Limb (tissue), 2 donors: ENCODE measurements at regions not wholly inside any gene's neighbourhood (a gene's known extent, or its start where the extent isn't known, plus 50 kb on each side); places are given as distances from the start of the nearest gene placed in this dataset.
"Not testable (repeated sequence)": the region's sequence is repeated elsewhere in the genome, so short reads cannot be mapped to it uniquely, and the experiment has no call there.

ENCODE experiments used
- DNase-seq, 2 donors: peaks; one replicate each; pipeline ENCODE4 v3.0.0-alpha.2; 2016; ENCODE audit errors: extremely low spot score in 2 of 2

- no peak for DNase-seq
These were observed 50.7 kb upstream of the VPREB1 start for GRCh38 chr22:22193923-22194322.

- DNase-seq, result not testable (repeated sequence)
These were observed 51.1 kb upstream of the VPREB1 start for GRCh38 chr22:22193462-22193861.

DNA sequence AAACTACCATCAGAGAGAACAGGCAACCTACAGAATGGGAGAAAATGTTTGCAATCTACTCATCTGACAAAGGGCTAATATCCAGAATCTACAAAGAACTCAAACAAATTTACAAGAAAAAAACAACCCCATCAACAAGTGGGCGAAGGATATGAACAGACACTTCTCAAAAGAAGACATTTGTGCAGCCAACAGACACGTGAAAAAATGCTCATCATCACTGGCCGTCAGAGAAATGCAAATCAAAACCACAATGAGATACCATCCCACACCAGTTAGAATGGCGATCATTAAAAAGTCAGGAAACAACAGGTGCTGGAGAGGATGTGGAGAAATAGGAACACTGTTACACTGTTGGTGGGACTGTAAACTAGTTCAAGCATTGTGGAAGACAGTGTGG lies 51.6 kb upstream of the VPREB1 start:
- not testable (repeated sequence) for DNase-seq

- DNase-seq, result not testable (repeated sequence)
These were observed 54.8 kb upstream of the VPREB1 start for GRCh38 chr22:22189796-22190195.

- DNase-seq, result not testable (repeated sequence)
These were observed 56.7 kb upstream of the VPREB1 start for GRCh38 chr22:22187863-22188262.

GRCh38 chr22:22187299-22187698 lies 57.3 kb upstream of the VPREB1 start:
- no peak for DNase-seq

DNA sequence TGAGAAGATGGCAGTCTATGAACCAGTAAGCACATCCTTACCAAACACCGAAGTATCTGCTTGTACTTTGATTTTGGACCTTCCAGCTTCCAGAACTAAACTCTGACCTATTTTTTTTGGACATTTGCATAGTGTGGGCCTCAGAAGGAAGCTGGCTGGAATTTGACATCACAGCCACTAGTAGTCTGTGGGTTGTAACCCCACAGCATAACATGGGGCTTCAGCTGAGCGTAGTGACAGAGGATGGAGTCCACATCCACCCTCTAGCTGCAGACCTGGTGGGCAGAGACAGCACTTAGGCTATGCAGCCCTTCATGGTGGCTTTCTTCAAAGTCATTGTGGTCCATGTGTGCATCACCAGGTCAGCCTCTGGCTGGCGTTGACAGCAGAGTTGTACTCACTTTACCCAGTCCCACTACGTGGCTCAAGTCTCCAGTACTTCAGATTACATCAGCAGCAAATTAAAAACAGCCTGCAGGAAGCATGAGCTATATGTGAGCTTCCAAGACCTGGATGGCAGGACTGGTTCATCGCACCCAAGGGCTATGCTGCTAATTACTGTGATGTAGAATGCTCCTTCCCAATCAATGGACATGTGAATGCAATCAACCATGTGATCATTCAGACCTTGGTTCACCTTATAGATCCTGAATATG lies 58.6 kb upstream of the VPREB1 start:
- DNase-seq, result no peak

DNA sequence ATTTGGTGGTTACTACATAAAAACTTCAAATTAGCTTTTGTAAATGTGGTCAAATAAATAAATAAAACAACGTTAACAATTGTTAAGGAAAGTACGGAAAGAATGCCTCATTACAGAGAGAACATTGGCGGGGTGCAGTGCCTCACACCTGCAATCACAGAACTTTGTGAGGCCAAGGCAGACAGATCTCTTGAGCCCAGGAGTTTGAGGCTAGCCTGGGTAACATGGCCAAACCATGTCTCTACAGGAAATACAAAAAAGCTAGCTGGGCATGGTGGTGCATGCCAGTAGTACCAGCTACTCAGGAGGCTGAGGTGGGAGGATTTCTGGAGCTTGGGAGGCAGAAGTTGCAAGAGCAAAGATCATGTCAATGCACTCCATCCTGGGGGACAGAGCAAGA lies 59.4 kb upstream of the VPREB1 start:
- DNase-seq, result no peak

DNA sequence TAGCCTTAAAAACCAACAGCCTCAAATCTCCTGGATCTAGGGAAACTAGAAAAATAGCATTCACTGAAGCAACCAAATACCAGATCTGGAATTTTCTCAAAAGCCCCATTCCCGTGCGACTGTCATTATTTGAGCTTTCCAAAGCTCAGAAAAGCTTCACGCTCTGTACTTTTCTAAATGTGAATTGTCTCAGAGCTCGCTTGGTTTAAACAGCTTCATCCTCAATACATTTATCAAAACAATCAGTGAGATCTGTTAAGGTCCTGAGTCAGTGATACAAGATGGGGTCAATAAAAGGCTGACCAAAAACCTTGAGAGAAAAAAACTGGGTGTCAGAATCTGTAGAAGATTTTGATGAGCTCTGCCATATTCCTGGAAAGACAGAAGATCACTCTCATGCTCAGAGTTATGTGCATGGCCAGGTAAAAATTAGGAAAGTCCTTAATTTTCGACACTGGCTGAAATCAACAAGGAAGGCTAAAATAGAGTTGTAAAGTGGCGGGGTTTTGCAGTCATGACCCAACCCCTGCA lies 60.2 kb upstream of the VPREB1 start:
- DNase-seq, result no peak

- DNase-seq, result no peak
These were observed 61.7 kb upstream of the VPREB1 start for GRCh38 chr22:22182990-22183264.

DNA sequence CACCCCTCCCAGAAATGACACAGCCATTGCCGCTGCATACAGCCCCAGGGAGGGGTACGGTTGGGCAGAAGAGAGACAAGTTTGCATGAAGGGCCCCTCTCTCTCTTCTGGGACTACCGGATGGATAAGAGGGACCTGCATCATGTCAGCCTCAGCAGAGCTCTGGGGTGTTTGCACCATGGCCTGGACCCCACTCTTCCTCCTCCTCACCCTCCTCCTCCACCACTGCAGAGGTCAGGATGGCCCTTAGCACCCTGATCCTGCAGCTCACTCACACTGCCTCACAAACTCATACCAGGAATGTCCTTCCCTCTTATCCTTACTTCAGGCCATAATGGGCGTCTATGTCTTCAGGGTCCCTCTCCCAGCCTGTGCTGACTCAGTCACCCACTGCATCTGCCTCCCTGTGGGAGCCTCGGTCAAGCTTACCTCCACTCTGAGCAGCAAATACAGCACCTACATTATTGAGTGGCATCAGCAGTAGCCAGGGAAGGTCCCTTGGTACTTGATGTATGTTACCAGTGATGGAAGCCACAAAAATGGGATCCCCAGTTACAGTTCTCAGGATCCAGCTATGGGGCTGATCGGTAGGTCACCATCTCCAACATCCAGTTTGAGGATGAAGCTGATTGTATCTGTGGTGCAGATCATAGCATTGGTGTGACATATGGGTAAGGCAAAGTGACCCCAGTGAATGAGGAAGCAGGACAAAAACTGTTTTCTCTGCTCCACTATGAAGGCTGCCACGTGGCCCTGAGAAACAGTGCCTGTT lies 62.2 kb upstream of the VPREB1 start:
- DNase-seq, result no peak

- DNase-seq, result no peak
These were observed 63.2 kb upstream of the VPREB1 start for GRCh38 chr22:22181341-22181850.

DNA sequence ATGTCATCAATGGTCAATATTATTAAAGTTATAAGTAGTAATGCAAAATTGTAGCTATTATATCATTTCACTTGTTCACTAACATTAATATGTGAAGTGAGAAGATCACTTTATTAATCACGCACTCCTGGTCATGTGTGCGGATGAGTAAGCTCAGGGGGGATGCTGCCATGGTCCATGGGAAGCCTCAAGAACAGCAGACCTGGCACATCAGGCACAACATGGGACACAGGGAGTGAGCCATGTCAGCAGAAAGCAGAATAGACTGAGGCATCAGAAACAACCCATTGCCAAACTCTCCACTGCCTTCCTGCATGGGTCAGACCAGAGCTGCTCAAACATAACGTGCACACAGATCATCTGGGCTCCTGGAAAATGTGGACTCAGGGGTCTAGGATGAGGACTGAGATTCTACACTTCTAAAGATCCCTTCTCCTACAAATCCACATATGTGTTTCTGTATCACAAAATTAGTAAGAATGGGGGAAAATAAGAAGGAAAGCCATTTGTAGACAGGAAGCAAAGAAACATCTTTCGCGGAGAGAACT lies 63.8 kb upstream of the VPREB1 start:
- no peak for DNase-seq

GRCh38 chr22:22179858-22180257 lies 64.7 kb upstream of the VPREB1 start:
- no peak for DNase-seq

DNA sequence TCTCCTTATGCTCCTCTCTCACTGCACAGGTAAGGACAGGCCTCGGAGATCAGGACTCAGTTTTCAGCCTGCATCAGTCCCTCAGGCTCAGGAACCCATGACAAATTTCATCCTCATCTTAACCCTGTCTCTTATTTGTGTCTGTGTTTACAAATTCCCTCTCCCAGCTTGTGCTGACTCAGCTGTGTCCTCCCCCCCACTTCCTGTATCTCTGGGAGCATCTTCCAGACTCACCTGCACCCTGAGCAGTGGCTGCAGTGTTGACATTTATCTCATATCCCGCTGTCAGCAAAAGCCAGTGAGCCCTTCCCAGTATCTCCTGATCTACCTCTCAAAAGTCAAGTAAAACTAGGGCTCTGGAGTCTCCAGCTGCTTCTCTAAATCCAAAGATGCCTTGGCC lies 65.6 kb upstream of the VPREB1 start:
- no peak for DNase-seq

DNA sequence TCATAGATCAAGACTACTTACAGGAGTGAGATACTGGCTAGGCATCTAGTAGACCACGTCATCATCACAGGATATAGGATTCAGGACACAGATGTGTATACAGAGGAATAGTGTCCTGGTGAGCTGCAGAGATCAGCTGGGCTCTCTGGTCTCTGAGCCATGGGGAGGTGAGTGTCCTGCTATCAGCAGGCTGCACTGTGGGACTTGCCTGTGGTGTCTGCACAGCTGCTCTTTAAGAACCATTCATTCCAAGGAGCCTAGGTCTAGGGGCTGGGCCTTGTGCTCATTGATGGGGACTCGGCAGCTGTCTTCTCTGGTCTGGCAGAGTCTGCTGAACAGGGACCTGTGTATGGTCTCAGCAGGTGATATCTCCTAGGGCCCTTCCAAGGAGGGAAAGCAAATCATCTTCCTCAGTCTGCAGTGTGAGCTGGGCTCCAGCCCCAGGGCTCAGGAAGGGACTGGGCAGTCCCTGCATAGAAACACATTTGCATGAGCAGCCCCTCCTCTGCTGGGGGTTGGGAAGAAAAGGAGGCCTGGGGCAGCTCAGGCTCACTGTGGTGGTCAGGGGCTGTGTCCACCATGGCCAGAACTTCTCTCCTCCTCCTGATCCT lies 66.1 kb upstream of the VPREB1 start:
- no peak for DNase-seq

DNA sequence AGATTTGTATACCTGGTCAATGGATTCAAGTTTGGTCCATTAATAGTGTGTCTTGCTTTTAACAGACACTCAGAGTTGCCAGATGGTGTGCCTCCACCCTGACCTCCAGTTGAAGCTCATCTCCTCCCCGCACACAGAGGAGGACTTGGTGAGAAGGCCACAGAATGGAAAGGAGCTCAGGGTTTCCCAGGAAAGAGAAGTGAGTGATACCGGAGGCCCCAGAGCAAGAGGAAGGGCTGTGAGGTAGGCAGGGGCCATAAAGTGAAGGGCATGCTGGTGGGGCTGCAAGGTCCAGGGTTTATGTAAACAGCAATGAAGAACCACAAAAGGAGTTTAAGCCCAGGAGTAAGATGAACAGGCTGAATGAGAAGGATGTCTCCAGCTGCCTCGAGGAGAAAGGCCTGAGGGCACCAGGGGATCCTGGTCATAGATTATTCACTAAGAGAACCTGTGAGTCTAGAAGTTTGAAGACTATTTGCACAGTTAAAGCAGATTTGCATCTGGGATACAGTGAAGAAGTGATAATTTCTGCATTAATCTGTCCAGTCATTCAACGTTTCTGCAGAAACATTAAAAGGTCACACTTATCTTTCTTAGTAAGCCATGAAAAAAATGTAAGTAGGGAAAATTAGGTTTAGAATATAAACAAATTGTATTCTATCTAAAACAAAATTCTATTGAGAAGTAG lies 67.5 kb upstream of the VPREB1 start:
- DNase-seq, result no peak

DNA sequence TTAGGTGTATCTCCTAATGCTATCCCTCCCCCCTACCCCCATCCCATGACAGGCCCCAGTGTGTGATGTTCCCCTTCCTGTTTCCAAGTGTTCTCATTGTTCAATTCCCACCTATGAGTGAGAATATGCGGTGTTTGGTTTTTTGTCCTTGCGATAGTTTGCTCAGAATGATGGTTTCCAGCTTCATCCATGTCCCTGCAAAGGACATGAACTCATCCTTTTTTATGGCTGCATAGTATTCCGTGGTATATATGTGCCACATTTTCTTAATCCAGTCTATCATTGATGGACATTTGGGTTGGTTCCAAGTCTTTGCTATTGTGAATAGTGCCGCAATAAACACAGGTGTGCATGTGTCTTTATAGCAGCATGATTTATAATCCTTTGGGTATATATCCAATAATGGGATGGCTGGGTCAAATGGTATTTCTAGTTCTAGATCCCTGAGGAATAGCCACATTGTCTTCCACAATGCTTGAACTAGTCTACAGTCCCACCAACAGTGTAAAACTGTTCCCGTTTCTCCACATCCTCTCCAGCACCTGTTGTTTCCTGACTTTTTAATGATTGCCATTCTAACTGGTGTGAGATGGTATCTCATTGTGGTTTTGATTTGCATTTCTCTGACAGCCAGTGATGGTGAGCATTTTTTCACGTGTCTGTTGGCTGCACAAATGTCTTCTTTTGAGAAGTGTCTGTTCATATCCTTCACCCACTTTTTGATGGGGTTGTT lies 71.5 kb upstream of the VPREB1 start:
- DNase-seq, result not testable (repeated sequence)

- DNase-seq, result no peak
These were observed 73.0 kb upstream of the VPREB1 start for GRCh38 chr22:22171357-22172218.

- no peak for DNase-seq
These were observed 74.7 kb upstream of the VPREB1 start for GRCh38 chr22:22169923-22170322.
